Ishikawa (cell line): ENCODE measurements at regions not wholly inside any gene's neighbourhood (a gene's known extent, or its start where the extent isn't known, plus 50 kb on each side); places are given as distances from the start of the nearest gene placed in this dataset.

Experiments
- REST ChIP-seq: IDR thresholded peaks from 2 replicates; pipeline ENCODE4 v1.6.1; 2012; ENCODE audit warnings: low read depth, mild to moderate bottlenecking
- TCF12 ChIP-seq: IDR thresholded peaks from 2 replicates; pipeline ENCODE4 v1.6.1; 2012; ENCODE audit warnings: low read depth

GRCh38 chr1:168949672-168950071 lies 156.8 kb upstream of the ATP1B1 start:
- no peak for TF ChIP-seq TCF12
- TF ChIP-seq REST: no peak
